Thyroid gland (tissue), 4 donors: ENCODE measurements at regions not wholly inside any gene's neighbourhood (a gene's known extent, or its start where the extent isn't known, plus 50 kb on each side); places are given as distances from the start of the nearest gene placed in this dataset.

Experiments
- CTCF ChIP-seq, 6 experiments: fragments of 200-600 bp in 3 of 6; fragments of 450-650 bp in 3 of 6; sonication (generic) in 3 of 6; IDR thresholded peaks; one replicate each; pipeline ENCODE4 v1.5.1; 2016 to 2019; ENCODE audit warnings: antibody characterized with exemption in 6 of 6, mild to moderate bottlenecking in 2 of 6, inconsistent platforms in 1 of 6, moderate library complexity in 1 of 6
- POLR2A ChIP-seq, 2 donors: fragments of 450-650 bp; IDR thresholded peaks; one replicate each; pipeline ENCODE4 v1.6.1; 2017; ENCODE audit warnings: antibody characterized with exemption in 2 of 2, mild to moderate bottlenecking in 2 of 2, moderate library complexity in 1 of 2

GRCh38 chr18:70491734-70492348 lies 203.0 kb downstream of the SOCS6 start:
- no peak for TF ChIP-seq POLR2A (IDR thresholded peaks at IDR 0.05)
- peak in 5 of 6 experiments; percentile 27 to 71 (median 43) for TF ChIP-seq CTCF (IDR thresholded peaks at IDR 0.05)
